K562 (cell line): ENCODE measurements at regions not wholly inside any gene's neighbourhood (a gene's known extent, or its start where the extent isn't known, plus 50 kb on each side); places are given as distances from the start of the nearest gene placed in this dataset.

Experiments
- ATAC-seq: fragments of 200-7000 bp; cut with Tn5 transposase; 3 replicates; pipeline ENCODE4 v1.9.1; 2020; ENCODE audit warnings: moderate library complexity
- BruUV-seq: library from RNA; stranded (reverse); fragments of 400-500 nt; replicated peaks from 2 replicates; lab custom pipeline; 2021; lab: Mats Ljungman, UMichigan
- CTCF ChIA-PET: fragments of 300-600 bp; formaldehyde crosslinking; extraction: SDS; loops from one replicate; lab custom pipeline; 2021; ENCODE audit warnings: low intra/inter-chr PET ratio; lab: Yijun Ruan, JAX
- POLR2A ChIA-PET: fragments of 300-600, 350-650 bp; sonication (Branson Sonifier 250); formaldehyde crosslinking; extraction: SDS; loops from one replicate; lab custom pipeline; 2021; ENCODE audit warnings: antibody characterized with exemption, inconsistent platforms; lab: Yijun Ruan, JAX
- DNase-seq, 4 experiments: peaks; one replicate each; pipeline versions ENCODE4 v3.0.0 to v3.0.0-alpha.2; 2011 to 2018; ENCODE audit warnings: low spot score in 3 of 4, mixed read lengths in 3 of 4; ENCODE audit errors: extremely low read depth in 1 of 4
- FAIRE-seq: peaks from 2 replicates; lab custom pipeline; 2011; peaks lifted over from hg19 to GRCh38; lab: Jason Lieb, UNC
- H2AFZ ChIP-seq: 2 replicates; pipeline ENCODE4 v1.6.0; 2011; ENCODE audit warnings: low read depth, low read length, control low read depth, inconsistent platforms
- H3K27ac ChIP-seq: fragments of 200-600 bp; 3 replicates; pipeline ENCODE4 v1.8.0; 2011; ENCODE audit warnings: low read depth, mild to moderate bottlenecking, control low read depth, inconsistent platforms, low read length, moderate library complexity, mixed read lengths; ENCODE audit errors: extremely low read depth
- H3K27me3 ChIP-seq, 2 experiments: fragments of 300-600 bp in 1 of 2; 2 replicates in 1 of 2; 3 replicates in 1 of 2; pipeline versions ENCODE4 v1.6.0 to v1.8.0; 2011; ENCODE audit warnings: inconsistent platforms in 2 of 2, low read length in 2 of 2, mild to moderate bottlenecking in 1 of 2, mixed read lengths in 1 of 2, moderate library complexity in 1 of 2; ENCODE audit not compliant: control insufficient read depth in 2 of 2, insufficient read depth in 2 of 2
- H3K36me3 ChIP-seq: fragments of 300-600 bp; 3 replicates; pipeline ENCODE4 v1.8.0; 2011; ENCODE audit warnings: mild to moderate bottlenecking, low read length, inconsistent platforms; ENCODE audit not compliant: control insufficient read depth, insufficient read depth
- H3K4me1 ChIP-seq, 2 experiments: fragments of 200-600 bp in 1 of 2; replicated peaks in 1 of 2; 2 replicates in 1 of 2; 3 replicates in 1 of 2; pipeline versions ENCODE4 v1.5.1 to v1.8.0; 2011; ENCODE audit warnings: inconsistent platforms in 2 of 2, low read length in 2 of 2, mild to moderate bottlenecking in 1 of 2, mixed read lengths in 1 of 2, moderate library complexity in 1 of 2; ENCODE audit not compliant: control insufficient read depth in 2 of 2, insufficient read depth in 2 of 2
- H3K4me2 ChIP-seq: 2 replicates; pipeline ENCODE4 v1.6.1; 2011; ENCODE audit warnings: low read length, control low read depth, inconsistent platforms, mixed read lengths; ENCODE audit not compliant: insufficient read depth
- H3K4me3 ChIP-seq: fragments of 200-600 bp; sonication (generic), shearing (Covaris generic); 2 replicates; pipeline ENCODE4 v1.5.1; 2016; ENCODE audit warnings: control low read depth, inconsistent platforms
- H3K79me2 ChIP-seq: fragments of 200-600 bp; 3 replicates; pipeline ENCODE4 v1.8.0; 2011; ENCODE audit warnings: low read length, inconsistent platforms; ENCODE audit not compliant: control insufficient read depth, insufficient read depth
- H3K9ac ChIP-seq, 2 experiments: 2 replicates each; pipeline versions ENCODE4 v1.6.0 to v1.6.1; 2011; ENCODE audit warnings: low read depth in 2 of 2, low read length in 2 of 2, control low read depth in 1 of 2, inconsistent platforms in 1 of 2, mild to moderate bottlenecking in 1 of 2, mixed read lengths in 1 of 2; ENCODE audit not compliant: insufficient read depth in 1 of 2
- H3K9me1 ChIP-seq: one replicate; pipeline ENCODE4 v1.6.0; 2011; ENCODE audit warnings: inconsistent platforms, mild to moderate bottlenecking, low read length, moderate library complexity; ENCODE audit not compliant: control insufficient read depth, insufficient read depth
- H3K9me3 ChIP-seq: replicated peaks from 2 replicates; pipeline ENCODE4 v1.5.1; 2011; ENCODE audit warnings: low read depth, low read length, inconsistent platforms; ENCODE audit not compliant: control insufficient read depth, insufficient read depth
- H4K20me1 ChIP-seq: replicated peaks from 2 replicates; pipeline ENCODE4 v1.6.1; 2011; ENCODE audit warnings: low read length, inconsistent platforms, mixed read lengths; ENCODE audit not compliant: control insufficient read depth, insufficient read depth
- CCNT2 ChIP-seq: IDR thresholded peaks from 2 replicates; pipeline ENCODE4 v1.6.1; 2011; ENCODE audit warnings: borderline replicate concordance, low read depth, mild to moderate bottlenecking, moderate library complexity, mixed read lengths, low read length; ENCODE audit not compliant: insufficient read length; ENCODE audit errors: extremely low read depth
- E2F8 ChIP-seq: fragments of 450-650 bp; IDR thresholded peaks from 2 replicates; pipeline ENCODE4 v1.7.1; 2018; ENCODE audit warnings: mild to moderate bottlenecking, low read depth; ENCODE audit not compliant: partially characterized antibody
- EHMT2 ChIP-seq: fragments of 450-650 bp; IDR thresholded peaks from 2 replicates; pipeline ENCODE4 v1.6.1; 2018; ENCODE audit warnings: antibody characterized with exemption
- ILK ChIP-seq: fragments of 450-650 bp; IDR thresholded peaks from 2 replicates; pipeline ENCODE4 v1.6.1; 2016; ENCODE audit warnings: missing genetic modification characterization, low read depth, mild to moderate bottlenecking, missing compliant biosample characterization, moderate library complexity, borderline replicate concordance
- KAT8 ChIP-seq: fragments of 450-650 bp; IDR thresholded peaks from 2 replicates; pipeline ENCODE4 v1.6.1; 2016; ENCODE audit warnings: low read depth, mild to moderate bottlenecking
- MLLT1 ChIP-seq, 2 experiments: fragments of 450-650 bp; IDR thresholded peaks; 2 replicates each; pipeline ENCODE4 v1.6.1; 2016
- ZNF398 ChIP-seq: fragments of 250-450 bp; sonication (Bioruptor Pico); IDR thresholded peaks from 2 replicates; pipeline ENCODE4 v1.8.0; 2021; ENCODE audit warnings: moderate library complexity, mild to moderate bottlenecking, inconsistent platforms
- WGBS: fragments of 100-300 bp; shearing (Covaris generic); methylation state at CpG from one replicate; pipeline ENCODE4 v1.1.6; 2016; ENCODE audit warnings: low coverage, mixed read lengths; ENCODE audit not compliant: insufficient coverage; ENCODE audit errors: missing lambda C conversion rate; 5-methylcytosine and 5-hydroxymethylcytosine counted together
- in situ Hi-C: fragments of 300-500 bp; cut with MboI; formaldehyde crosslinking; loops from 4 replicates; pipeline ENCODE4 v1.15.0; 2018; ENCODE audit warnings: inconsistent platforms, mixed read lengths
- intact Hi-C: fragments of 100-400 bp; cut with micrococcal nuclease; formaldehyde crosslinking; loops from 2 replicates; pipeline ENCODE4 v1.14.2; 2022

GRCh38 chr17:12296209-12296625 is 275.5 kb downstream of the MAP2K4 start:
- H3K4me2 ChIP-seq, result no peak overlapping the region
- no TSS peak for BruUV-seq
- TF ChIP-seq EHMT2, result no peak
- no peak for TF ChIP-seq ILK (tag)
- no peak for TF ChIP-seq ZNF398 (CRISPR knock-in tag)
- no peak for TF ChIP-seq MLLT1 (IDR thresholded peaks at IDR 0.05)
- TF ChIP-seq CCNT2, result no peak
- TF ChIP-seq KAT8, result no peak
- no peak for TF ChIP-seq E2F8
- TF ChIP-seq, all 486 proteins: peak for 0
- Histone ChIP-seq H3K4me3 (no peak overlapping the region), H3K79me2 (no peaks in the 10 kb centered on the region), H3K36me3 (no peaks in the 10 kb centered on the region), H3K9me1 (no peaks in the 10 kb centered on the region), H3K27me3 (no peaks in the 10 kb centered on the region; a peak in 1 of 5 replicates), H2AFZ (no peak overlapping the region), H3K4me1 (no peaks in the 10 kb centered on the region), H3K27ac (no peak overlapping the region), H4K20me1 (no peaks in the 10 kb centered on the region), H3K9ac (no peak overlapping the region), H3K9me3 (no peaks in the 10 kb centered on the region)
- CTCF ChIA-PET, result no interaction called here
- intact Hi-C loops, result no loop called here
- no peak for FAIRE-seq
- in situ Hi-C loops, result no loop called here
- no peak for ATAC-seq
- WGBS, result 0% methylated on average over 3 of the region's 5 CpGs
- DNase-seq, result no peak
- POLR2A ChIA-PET, result no interaction called here
